ENCODE measurements at regions not wholly inside any gene's neighbourhood (a gene's known extent, or its start where the extent isn't known, plus 50 kb on each side); places are given as distances from the start of the nearest gene placed in this dataset.
A peak's percentile ranks its signal among the peaks of the same experiment; 100 is the strongest.

DNA sequence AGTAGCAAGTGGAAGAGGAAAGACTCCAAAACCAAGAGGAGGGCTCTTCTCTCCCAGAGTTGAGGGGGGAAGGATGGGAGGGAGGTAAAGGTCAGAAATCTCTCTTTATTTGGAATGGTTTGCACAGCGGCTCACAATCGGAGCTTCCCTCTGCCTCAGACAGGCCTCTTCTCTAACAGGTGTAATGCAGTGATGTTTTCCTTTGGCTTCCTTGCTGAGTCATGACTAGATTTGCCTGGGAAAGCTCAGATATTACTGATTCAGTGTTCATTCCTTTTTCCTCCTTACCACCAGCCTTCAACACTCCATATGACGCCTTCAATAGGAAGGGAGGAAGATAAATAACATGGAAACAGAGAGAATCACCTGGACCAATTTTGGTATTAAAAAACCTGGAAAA, 136.6 kb downstream of the RNF152 start:
- no peak for DNase-seq

GRCh38 chr18:61755555-61755954, 137.3 kb downstream of the RNF152 start:
- no peak for DNase-seq

- DNase-seq = no peak
Observed at GRCh38 chr18:61754039-61754583, 138.7 kb downstream of the RNF152 start.

- no peak for DNase-seq
Observed at GRCh38 chr18:61753373-61753772, 139.4 kb downstream of the RNF152 start.

GRCh38 chr18:61752973-61753372, 139.8 kb downstream of the RNF152 start:
- DNase-seq = no peak

GRCh38 chr18:61750840-61751668, 141.8 kb downstream of the RNF152 start:
- no peak for DNase-seq

DNA sequence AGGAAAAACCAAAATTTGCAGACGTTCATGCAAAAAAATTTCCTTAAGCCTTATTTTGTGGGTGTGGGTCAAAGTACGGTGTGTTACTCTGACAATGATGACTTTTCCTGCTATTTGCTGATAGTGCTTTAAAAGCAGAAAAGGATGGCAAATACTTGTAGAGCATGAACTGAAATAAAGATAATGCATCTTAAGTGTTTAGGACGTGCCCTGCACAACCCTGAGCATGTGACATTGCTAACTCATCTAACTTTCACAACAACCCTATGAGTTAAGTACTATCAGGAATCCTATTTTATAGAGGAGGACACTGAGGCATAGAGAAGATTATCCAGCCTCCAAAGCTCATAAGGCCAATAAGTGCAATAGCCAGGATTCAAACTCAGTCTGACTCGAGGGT, 143.3 kb downstream of the RNF152 start:
- DNase-seq = no peak

- DNase-seq = no peak
Observed at GRCh38 chr18:61749031-61749430, 143.8 kb downstream of the RNF152 start.

GRCh38 chr18:61748004-61748403, 144.8 kb downstream of the RNF152 start:
- no peak for DNase-seq

DNA sequence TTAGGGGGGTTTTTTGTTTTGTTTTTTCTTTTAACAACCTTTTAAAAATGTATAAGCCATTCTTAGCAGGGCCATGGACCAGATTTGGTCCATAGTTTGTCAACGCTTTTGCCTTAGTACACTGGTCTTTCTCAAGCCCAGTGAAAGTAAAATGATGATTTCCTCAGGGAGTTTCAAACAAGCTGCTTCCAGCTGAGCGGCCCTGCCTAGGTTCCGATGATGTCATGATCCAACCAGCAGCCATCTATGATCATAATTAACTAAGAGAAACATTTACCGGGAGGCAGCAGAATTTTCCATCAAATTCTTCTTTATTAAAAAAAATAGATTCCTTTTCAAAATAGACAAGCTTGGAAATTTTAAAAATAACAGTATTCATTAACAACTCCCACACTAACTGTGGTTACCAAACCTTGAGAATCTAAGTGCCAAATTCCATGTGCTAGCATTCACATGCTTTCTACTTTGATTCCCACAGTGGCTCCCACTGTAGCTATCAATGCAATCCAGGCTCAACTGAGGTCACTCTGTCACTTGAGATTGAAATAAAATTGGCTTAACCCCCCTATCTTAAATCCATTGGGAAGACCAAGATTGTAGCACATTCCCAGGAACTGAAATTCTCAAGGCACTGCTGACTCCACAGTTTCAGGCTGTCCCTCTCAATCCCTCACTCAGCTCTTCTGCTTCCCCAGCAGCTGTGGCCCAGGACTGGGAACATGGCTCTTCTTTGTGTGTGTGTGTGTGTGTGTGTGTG, 148.9 kb downstream of the RNF152 start:
- peak; percentile 22 for DNase-seq

DNA sequence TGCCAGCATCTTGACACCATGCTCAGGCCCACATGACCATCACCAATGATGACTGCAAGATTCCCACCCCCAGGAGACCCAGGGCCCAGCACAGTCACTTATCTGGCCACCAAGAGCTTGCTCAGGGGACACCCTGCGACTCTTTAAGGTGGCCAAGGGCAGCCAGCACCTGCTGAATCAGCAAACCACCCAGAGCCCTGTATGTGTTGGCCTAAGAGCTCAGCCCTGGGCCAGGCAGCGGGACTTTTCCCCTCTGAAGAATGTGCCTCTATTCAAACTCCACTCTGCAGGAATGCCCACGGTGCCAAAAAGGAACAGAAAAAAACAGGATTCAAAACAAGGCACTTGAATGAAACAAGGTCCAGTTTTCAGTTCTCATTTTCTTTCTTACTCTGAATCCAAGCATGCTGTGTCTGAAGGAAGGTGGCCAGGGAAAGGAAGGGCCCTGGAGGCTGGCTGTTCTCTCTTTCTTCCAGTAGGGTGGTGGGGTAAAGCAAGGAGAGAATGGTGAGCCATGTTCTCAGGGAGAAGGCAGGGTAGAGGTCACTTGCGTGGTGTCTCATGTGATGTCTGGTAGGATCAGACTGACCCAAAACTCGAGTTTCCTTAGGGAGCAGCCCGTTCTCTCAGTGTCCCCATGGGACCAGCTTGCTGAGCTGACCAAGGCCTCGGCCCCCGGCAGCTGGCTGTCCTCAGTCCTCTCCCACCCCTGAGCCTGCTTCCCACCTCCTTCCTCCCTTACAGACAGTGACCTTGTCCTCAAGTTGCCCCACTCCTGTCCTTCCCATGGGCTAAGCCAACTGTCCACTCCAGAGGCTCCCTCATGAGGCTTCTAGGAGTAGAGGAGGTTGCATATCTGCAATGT, 150.0 kb downstream of the RNF152 start:
- DNase-seq = no peak

DNA sequence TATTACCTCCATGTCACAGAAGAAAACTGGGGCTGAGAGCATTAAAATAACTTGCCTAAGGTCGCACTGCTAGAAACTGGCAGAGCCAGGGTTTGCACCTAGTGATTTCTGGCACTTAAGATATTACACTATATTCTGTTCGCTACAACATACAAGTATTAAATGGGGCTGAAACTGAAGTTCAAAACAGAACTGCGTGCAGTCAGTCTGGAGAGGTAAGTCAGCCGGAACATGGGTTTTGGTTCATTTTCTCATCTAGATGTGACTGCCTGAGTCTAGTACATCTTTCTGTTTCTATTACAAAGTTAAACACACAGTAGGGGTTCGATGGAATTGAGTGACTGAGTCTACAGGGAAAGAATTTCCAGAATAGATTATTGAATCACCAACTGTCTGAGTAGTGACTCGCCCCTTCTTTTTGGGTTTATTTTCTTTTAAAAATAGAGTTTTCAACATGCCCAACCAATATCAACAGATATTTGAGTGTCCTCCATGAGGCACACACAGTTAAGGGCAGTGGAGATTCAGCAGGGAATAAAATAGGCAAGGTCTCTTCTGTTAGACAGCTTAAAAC, 150.8 kb downstream of the RNF152 start:
- no peak for DNase-seq

DNA sequence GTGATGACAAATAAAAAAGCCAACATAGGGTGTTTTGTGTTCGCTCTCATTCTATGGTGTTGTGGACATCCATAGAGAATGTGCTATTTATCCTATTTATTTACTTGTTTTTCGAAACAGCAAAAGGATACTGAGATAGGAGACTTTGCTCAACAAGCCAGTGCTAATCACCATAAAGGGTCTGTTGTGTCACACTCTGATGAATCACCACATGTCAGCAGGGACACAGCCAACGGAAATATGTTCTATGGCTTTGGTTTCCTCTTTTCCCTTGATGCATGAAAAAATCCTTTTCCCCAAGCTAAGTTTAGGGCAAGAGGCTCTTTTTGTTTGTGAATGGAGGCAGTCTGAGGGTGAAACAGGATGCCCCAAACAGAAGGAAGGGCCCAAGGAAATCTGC, 154.3 kb downstream of the RNF152 start:
- DNase-seq = no peak

DNA sequence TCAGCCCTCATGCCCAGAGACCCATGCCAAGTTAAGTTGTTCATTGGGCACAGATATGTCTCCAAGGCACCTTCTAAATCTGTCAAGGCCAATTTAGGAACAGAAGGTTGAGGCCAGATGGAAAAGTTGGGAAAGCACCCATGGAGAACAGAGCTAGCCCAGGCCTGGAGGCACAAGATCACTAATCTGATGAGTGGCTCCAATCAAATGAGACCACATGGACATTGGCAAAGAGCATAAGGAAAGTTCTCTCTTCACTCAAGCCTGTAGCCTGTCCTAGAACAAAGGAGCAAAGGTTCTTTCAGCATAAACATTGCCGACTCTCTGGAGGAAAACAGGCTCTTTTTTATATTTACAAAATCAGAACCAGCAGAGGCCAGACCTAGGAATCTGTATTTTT, 154.8 kb downstream of the RNF152 start:
- DNase-seq = no peak

- no peak for DNase-seq
Observed at GRCh38 chr18:61736133-61736532, 156.7 kb downstream of the RNF152 start.

GRCh38 chr18:61735564-61736102, 157.2 kb downstream of the RNF152 start:
- no peak for DNase-seq

- no peak for DNase-seq
Observed at GRCh38 chr18:61734396-61734795, 158.4 kb downstream of the RNF152 start.

- no peak for DNase-seq
Observed at GRCh38 chr18:61732854-61733253, 160.0 kb downstream of the RNF152 start.

DNA sequence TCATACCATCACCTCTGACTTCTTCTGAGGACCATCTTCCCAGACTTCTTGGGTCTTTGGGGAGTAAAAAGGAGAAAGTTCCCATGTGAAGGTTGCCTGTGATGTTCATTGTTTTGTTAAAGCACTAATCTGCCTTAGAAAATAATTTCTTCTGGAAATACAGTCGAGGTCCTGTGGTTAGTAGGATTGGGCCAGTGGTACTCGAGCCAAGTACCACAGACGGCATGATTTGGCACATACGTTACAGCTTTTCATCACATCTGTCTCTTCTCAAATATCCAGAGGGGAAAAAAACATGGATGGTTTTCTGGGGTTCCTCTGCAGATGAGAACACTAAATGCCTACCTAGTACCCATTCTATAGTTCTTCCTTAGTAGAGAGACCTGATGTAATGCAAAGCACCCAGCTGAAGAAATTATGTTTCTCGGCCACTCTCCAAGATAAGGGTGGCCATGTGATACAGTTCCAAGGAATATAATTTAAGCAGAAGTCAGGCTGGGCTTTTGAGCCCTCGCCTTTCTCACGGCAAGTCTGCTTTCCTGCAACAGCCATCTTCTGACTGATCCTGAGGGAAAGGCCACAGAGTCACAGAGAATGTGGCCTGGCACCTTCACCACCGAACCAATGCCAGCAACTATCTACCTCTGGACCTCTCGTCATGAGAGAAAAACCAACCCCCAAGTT, 161.0 kb downstream of the RNF152 start:
- no peak for DNase-seq

GRCh38 chr18:61731178-61731577, 161.6 kb downstream of the RNF152 start:
- DNase-seq = no peak

DNA sequence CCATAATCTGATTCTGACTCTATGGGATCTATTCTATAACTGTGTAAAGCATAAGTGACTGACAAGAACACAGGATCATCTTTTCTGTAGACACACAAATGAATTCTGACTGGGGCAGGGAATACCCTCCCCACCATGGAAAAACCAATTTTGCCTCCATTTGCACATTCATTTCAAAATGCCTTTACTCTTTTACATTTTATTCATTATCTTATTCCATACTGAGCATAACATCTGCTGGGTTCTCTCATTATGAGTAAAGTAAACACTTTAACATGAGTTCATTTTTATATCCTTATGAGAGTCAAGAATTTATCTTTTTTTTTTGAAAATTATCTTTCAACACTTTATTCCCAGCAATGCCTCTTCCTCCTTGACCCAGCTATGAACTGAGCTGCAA, 163.5 kb downstream of the RNF152 start:
- no peak for DNase-seq
